ENCODE measurements at regions not wholly inside any gene's neighbourhood (a gene's known extent, or its start where the extent isn't known, plus 50 kb on each side); places are given as distances from the start of the nearest gene placed in this dataset.

DNA sequence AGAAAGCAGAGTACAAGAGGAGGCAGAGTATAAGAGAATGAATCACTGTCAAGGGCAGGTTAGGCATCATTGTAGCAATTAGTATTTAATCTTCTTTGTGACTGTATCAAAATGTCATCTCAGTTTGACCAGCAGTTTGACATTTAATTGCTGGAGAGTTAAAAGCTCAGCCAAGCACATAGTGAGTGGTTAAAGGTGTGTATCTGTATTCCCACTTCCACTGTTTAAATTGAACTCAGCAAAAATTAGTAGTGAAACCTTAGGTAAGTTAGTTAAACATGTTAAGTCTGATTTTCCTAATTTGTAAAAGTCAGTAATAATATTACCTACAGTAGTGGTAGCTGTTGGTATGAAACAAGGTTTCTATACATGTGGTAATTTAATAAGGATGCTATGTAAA, 296.4 kb upstream of the MBL2 start:
- TF ChIP-seq, protein P1, sequence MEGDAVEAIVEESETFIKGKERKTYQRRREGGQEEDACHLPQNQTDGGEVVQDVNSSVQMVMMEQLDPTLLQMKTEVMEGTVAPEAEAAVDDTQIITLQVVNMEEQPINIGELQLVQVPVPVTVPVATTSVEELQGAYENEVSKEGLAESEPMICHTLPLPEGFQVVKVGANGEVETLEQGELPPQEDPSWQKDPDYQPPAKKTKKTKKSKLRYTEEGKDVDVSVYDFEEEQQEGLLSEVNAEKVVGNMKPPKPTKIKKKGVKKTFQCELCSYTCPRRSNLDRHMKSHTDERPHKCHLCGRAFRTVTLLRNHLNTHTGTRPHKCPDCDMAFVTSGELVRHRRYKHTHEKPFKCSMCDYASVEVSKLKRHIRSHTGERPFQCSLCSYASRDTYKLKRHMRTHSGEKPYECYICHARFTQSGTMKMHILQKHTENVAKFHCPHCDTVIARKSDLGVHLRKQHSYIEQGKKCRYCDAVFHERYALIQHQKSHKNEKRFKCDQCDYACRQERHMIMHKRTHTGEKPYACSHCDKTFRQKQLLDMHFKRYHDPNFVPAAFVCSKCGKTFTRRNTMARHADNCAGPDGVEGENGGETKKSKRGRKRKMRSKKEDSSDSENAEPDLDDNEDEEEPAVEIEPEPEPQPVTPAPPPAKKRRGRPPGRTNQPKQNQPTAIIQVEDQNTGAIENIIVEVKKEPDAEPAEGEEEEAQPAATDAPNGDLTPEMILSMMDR (IDR thresholded peaks at IDR 0.05; ENCODE audit: insufficient read depth, low read length, poor library complexity, severe bottlenecking) = no peak
- TF ChIP-seq EZH2phosphoT487 (conservative IDR thresholded peaks at IDR 0.05; ENCODE audit: low read length) = no peak

Data from SU-DHL-6 (cell line).